Smooth muscle cell (in vitro differentiated cells): ENCODE measurements at regions not wholly inside any gene's neighbourhood (a gene's known extent, or its start where the extent isn't known, plus 50 kb on each side); places are given as distances from the start of the nearest gene placed in this dataset.

Experiments used
- DNase-seq: peaks from one replicate; lab custom pipeline; 2025; ENCODE audit not compliant: unreplicated experiment; lab: John Stamatoyannopoulos, UW
- H2AFZ ChIP-seq: fragments of 200-600 bp; sonication (generic); 2 replicates; pipeline ENCODE4 v1.6.0; 2016; ENCODE audit warnings: antibody characterized with exemption, low read depth, mild to moderate bottlenecking
- H3F3A ChIP-seq: fragments of 200-600 bp; sonication (generic); 2 replicates; pipeline ENCODE4 v1.6.0; 2017; ENCODE audit warnings: antibody characterized with exemption, low read depth
- H3K27ac ChIP-seq: fragments of 200-600 bp; sonication (generic); 2 replicates; pipeline ENCODE4 v1.5.1; 2016; ENCODE audit warnings: low read depth, mild to moderate bottlenecking
- H3K27me3 ChIP-seq: fragments of 200-600 bp; sonication (generic); 2 replicates; pipeline ENCODE4 v1.6.1; 2016; ENCODE audit warnings: low read depth, mild to moderate bottlenecking
- H3K36me3 ChIP-seq: fragments of 200-600 bp; sonication (generic); 2 replicates; pipeline ENCODE4 v1.5.1; 2016; ENCODE audit warnings: low read depth
- H3K4me1 ChIP-seq: fragments of 200-600 bp; sonication (generic); 2 replicates; pipeline ENCODE4 v1.5.1; 2016; ENCODE audit warnings: low read depth
- H3K4me2 ChIP-seq: fragments of 200-600 bp; sonication (generic); 2 replicates; pipeline ENCODE4 v1.6.0; 2016; ENCODE audit warnings: mild to moderate bottlenecking
- H3K4me3 ChIP-seq: fragments of 200-600 bp; sonication (generic); 2 replicates; pipeline ENCODE4 v1.5.1; 2016; ENCODE audit warnings: mild to moderate bottlenecking
- H3K79me2 ChIP-seq: fragments of 200-600 bp; sonication (generic); 2 replicates; pipeline ENCODE4 v1.6.0; 2016; ENCODE audit warnings: low read depth, mild to moderate bottlenecking
- H3K9ac ChIP-seq: fragments of 200-600 bp; sonication (generic); 2 replicates; pipeline ENCODE4 v1.6.0; 2016; ENCODE audit warnings: low read depth
- H3K9me3 ChIP-seq: fragments of 200-600 bp; sonication (generic); replicated peaks from 2 replicates; pipeline ENCODE4 v1.5.1; 2016; ENCODE audit warnings: low read depth
- H4K20me1 ChIP-seq: fragments of 200-600 bp; sonication (generic); 2 replicates; pipeline ENCODE4 v1.6.0; 2016; ENCODE audit warnings: low read depth
- CTCF ChIP-seq: fragments of 200-600 bp; sonication (generic); IDR thresholded peaks from 2 replicates; pipeline ENCODE4 v1.5.1; 2017; ENCODE audit warnings: borderline replicate concordance, mild to moderate bottlenecking, antibody characterized with exemption; ENCODE audit not compliant: insufficient read depth, poor library complexity, severe bottlenecking
- WGBS: methylation state at CpG from one replicate; pipeline ENCODE4 v1.1.7; 2016; ENCODE audit warnings: low lambda C conversion rate; 5-methylcytosine and 5-hydroxymethylcytosine counted together

GRCh38 chr5:165712011-165712410 lies 2206.6 kb downstream of the MAT2B start:
- Histone ChIP-seq H3K27me3 (no peaks in the 10 kb centered on the region), H3K9me3 (no peaks in the 10 kb centered on the region), H3K27ac (no peak overlapping the region), H3K4me2 (no peak overlapping the region), H2AFZ (no peak overlapping the region), H4K20me1 (no peaks in the 10 kb centered on the region), H3K4me1 (no peaks in the 10 kb centered on the region), H3F3A (no peaks in the 10 kb centered on the region), H3K9ac (no peak overlapping the region), H3K36me3 (no peaks in the 10 kb centered on the region), H3K79me2 (no peaks in the 10 kb centered on the region), H3K4me3 (no peak overlapping the region)
- DNase-seq: no peak
- no peak for TF ChIP-seq CTCF
- WGBS: 87% methylated on average over 3 of the region's 3 CpGs

- Histone ChIP-seq H3K27ac (no peak overlapping the region), H3K9ac (no peak overlapping the region), H3K79me2 (no peaks in the 10 kb centered on the region), H2AFZ (no peak overlapping the region), H4K20me1 (no peaks in the 10 kb centered on the region), H3K9me3 (no peaks in the 10 kb centered on the region), H3K36me3 (no peaks in the 10 kb centered on the region), H3K4me2 (no peak overlapping the region), H3K4me1 (no peaks in the 10 kb centered on the region), H3K4me3 (no peak overlapping the region), H3F3A (no peaks in the 10 kb centered on the region), H3K27me3 (no peaks in the 10 kb centered on the region)
- no peak for TF ChIP-seq CTCF
- DNase-seq: no peak
- 81% methylated on average over 1 of the region's 1 CpG for WGBS
These were observed 2209.2 kb downstream of the MAT2B start for GRCh38 chr5:165714598-165714997.

GRCh38 chr5:165720901-165721300 lies 2215.5 kb downstream of the MAT2B start:
- H3K27ac ChIP-seq: no peak overlapping the region
- WGBS: 91% methylated on average over 3 of the region's 3 CpGs
- no peaks in the 10 kb centered on the region for H3K79me2 ChIP-seq
- H3K4me3 ChIP-seq: no peak overlapping the region
- H3K36me3 ChIP-seq: no peaks in the 10 kb centered on the region
- no peak overlapping the region for H3K9ac ChIP-seq
- H3K9me3 ChIP-seq: no peaks in the 10 kb centered on the region
- no peak for TF ChIP-seq CTCF
- H4K20me1 ChIP-seq: no peaks in the 10 kb centered on the region
- DNase-seq: no peak
- H2AFZ ChIP-seq: no peak overlapping the region
- H3K4me2 ChIP-seq: no peak overlapping the region
- no peaks in the 10 kb centered on the region for H3K4me1 ChIP-seq
- no peaks in the 10 kb centered on the region for H3K27me3 ChIP-seq
- H3F3A ChIP-seq: no peaks in the 10 kb centered on the region

- 96% methylated on average over 2 of the region's 2 CpGs for WGBS
- TF ChIP-seq CTCF: no peak
These were observed 2217.0 kb downstream of the MAT2B start for GRCh38 chr5:165722401-165722800.

More at GRCh38 chr5:165722401-165722800, 2217.0 kb downstream of the MAT2B start:
- Histone ChIP-seq H3K27ac (no peak overlapping the region), H3K4me1 (no peaks in the 10 kb centered on the region), H4K20me1 (no peaks in the 10 kb centered on the region), H3K4me3 (no peak overlapping the region), H3K27me3 (no peaks in the 10 kb centered on the region), H3K4me2 (no peak overlapping the region), H3F3A (no peaks in the 10 kb centered on the region), H3K79me2 (no peaks in the 10 kb centered on the region), H3K9me3 (no peaks in the 10 kb centered on the region), H3K9ac (no peak overlapping the region), H3K36me3 (no peaks in the 10 kb centered on the region), H2AFZ (no peak overlapping the region)
- DNase-seq: no peak
